ENCODE measurements at regions not wholly inside any gene's neighbourhood (a gene's known extent, or its start where the extent isn't known, plus 50 kb on each side); places are given as distances from the start of the nearest gene placed in this dataset.

DNA sequence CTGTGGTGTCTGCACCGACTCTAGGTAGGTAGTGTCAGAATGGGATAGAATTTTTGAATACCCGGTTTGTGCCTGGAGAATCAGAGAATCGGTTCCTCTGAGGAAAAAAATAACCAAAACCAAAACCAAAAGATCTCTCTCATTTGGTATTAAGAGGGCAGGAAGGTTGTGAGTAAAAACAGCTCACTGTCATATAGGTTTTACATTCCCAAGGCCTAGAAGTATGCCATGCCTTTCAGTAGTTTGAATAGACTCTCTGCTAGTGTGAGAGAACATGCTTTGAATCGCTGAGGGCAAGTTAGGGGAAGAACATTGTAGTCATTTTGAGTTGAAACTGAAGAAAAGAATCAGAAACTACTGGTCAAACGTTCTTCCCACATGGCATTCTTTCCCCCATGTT is 411.4 kb upstream of the CD180 start:
- peaks cover under 1% of the 10 kb centered on the region for H3K9me3 Mint-ChIP-seq
- no peaks in the 10 kb centered on the region for H3K36me3 Mint-ChIP-seq (ENCODE audit: low read depth)
- no peak for ATAC-seq (ENCODE audit: low read depth)
- no peak for DNase-seq
- H3K27me3 Mint-ChIP-seq, result peaks cover 8% of the 10 kb centered on the region
- TF ChIP-seq, protein P1, sequence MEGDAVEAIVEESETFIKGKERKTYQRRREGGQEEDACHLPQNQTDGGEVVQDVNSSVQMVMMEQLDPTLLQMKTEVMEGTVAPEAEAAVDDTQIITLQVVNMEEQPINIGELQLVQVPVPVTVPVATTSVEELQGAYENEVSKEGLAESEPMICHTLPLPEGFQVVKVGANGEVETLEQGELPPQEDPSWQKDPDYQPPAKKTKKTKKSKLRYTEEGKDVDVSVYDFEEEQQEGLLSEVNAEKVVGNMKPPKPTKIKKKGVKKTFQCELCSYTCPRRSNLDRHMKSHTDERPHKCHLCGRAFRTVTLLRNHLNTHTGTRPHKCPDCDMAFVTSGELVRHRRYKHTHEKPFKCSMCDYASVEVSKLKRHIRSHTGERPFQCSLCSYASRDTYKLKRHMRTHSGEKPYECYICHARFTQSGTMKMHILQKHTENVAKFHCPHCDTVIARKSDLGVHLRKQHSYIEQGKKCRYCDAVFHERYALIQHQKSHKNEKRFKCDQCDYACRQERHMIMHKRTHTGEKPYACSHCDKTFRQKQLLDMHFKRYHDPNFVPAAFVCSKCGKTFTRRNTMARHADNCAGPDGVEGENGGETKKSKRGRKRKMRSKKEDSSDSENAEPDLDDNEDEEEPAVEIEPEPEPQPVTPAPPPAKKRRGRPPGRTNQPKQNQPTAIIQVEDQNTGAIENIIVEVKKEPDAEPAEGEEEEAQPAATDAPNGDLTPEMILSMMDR (IDR thresholded peaks at IDR 0.05), result no peak
- H3K4me1 Mint-ChIP-seq, result no peaks in the 10 kb centered on the region
- H3K4me3 Mint-ChIP-seq, result no peak overlapping the region
- intact Hi-C loops (cut with micrococcal nuclease), result no loop called here
- ChIA-PET POLR2A (no interaction called here), CTCF (no interaction called here)
- no peak overlapping the region for H3K27ac Mint-ChIP-seq

DNA sequence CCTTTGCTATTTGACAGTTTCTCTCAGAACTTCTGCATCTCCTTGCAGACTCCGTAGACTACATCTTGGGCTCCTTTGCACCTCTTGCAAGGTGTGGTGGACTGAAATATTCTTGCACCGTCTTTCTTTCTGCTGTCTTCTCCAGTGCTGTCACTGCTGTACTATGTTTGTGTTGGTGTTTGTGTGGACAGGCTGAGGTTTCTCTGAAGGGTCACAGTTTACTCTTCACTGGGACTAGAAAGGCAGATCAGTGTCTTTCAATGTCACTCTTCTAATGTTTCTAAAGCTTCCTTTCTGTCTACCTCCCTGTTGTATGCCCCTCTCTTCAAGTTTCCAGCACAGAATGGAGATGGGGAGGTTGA is 410.0 kb upstream of the CD180 start:
- CTCF ChIA-PET, result no interaction called here
- Mint-ChIP-seq H3K36me3 (ENCODE audit: low read depth) (no peaks in the 10 kb centered on the region), H3K27me3 (peaks cover 8% of the 10 kb centered on the region), H3K9me3 (peaks cover 7% of the 10 kb centered on the region), H3K4me3 (no peak overlapping the region), H3K4me1 (no peaks in the 10 kb centered on the region), H3K27ac (no peak overlapping the region)
- POLR2A ChIA-PET, result no interaction called here
- TF ChIP-seq, protein P1 (IDR thresholded peaks at IDR 0.05), result no peak
- DNase-seq (no peak), ATAC-seq (ENCODE audit: low read depth) (no peak)
- intact Hi-C loops (cut with micrococcal nuclease), result no loop called here

DNA sequence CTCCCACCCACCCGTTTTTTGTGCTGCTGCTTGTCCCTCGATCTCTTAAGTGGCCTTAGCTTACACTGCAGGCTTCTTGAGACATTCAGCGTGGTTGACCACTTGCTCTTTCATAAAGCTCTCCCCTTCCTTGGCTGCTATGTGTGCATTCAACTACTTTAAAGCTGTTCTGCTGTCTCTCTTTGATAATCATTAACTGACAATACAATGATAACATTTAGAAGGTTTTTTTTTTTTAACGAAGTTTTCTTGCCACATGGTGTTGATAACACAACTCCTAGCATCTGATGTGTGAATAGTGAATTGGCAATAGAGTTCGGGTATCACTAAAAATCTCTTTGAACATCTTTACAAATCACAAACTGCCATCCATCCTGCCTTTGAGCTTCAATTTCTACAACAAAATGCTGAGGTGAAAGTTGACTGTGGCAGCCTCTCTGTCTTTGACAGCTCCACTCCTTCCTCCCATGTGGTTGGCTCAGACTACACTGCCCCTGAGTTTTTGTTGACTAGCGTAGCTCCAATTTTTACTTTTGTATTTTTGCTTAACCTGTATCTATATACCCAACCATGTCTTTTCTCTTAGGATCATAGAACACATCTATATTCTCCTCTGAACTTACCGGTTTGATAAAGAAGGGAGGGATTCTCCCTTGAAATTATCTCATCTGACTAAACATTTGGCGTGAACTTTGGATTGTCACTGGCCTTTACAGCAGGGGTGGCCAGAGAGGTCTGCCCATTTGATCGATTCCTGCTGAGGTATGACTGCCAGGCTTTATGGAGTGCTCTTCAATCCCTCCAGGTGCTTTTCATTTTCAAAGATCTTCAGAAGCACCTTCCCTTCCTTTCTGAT is 409.4 kb upstream of the CD180 start:
- TF ChIP-seq, protein P1 (IDR thresholded peaks at IDR 0.05), result no peak
- no peaks in the 10 kb centered on the region for H3K4me1 Mint-ChIP-seq
- intact Hi-C loops (cut with micrococcal nuclease), result no loop called here
- H3K4me3 Mint-ChIP-seq, result no peak overlapping the region
- H3K27me3 Mint-ChIP-seq, result peaks cover 8% of the 10 kb centered on the region
- ChIA-PET CTCF (no interaction called here), POLR2A (no interaction called here)
- ATAC-seq (ENCODE audit: low read depth) (no peak), DNase-seq (no peak)
- no peak overlapping the region for H3K27ac Mint-ChIP-seq
- H3K36me3 Mint-ChIP-seq (ENCODE audit: low read depth), result no peaks in the 10 kb centered on the region
- peaks cover 9% of the 10 kb centered on the region for H3K9me3 Mint-ChIP-seq

DNA sequence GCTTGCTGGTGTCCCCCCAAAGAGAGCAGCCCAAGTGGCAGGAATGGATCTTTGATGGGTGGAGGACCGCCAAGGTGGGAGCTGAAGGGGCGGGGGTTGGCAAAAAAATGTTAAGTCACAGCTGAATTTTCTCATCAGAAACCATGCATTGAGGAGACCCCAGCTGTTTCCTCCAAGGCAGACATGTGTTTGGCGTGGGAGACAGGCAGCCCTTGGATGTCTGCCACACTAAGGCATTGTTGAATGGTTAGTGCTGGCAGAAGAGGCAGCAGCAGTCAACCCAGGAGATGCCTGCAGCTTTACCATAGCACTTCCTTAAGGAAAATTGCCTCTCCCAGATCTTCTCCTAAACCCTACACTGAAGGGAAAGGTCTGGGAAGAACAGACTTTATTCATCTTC is 394.9 kb upstream of the CD180 start:
- H3K4me3 Mint-ChIP-seq, result no peak overlapping the region
- intact Hi-C loops (cut with micrococcal nuclease), result no loop called here
- H3K27ac Mint-ChIP-seq, result no peak overlapping the region
- no peaks in the 10 kb centered on the region for H3K36me3 Mint-ChIP-seq (ENCODE audit: low read depth)
- no peaks in the 10 kb centered on the region for H3K4me1 Mint-ChIP-seq
- TF ChIP-seq, protein P1 (IDR thresholded peaks at IDR 0.05), result no peak
- H3K9me3 Mint-ChIP-seq, result peaks cover 2% of the 10 kb centered on the region
- POLR2A ChIA-PET, result no interaction called here
- DNase-seq (no peak), ATAC-seq (ENCODE audit: low read depth) (no peak)
- H3K27me3 Mint-ChIP-seq, result no peaks in the 10 kb centered on the region
- CTCF ChIA-PET, result no interaction called here

- no peaks in the 10 kb centered on the region for H3K27me3 Mint-ChIP-seq
- ATAC-seq (ENCODE audit: low read depth) (no peak), DNase-seq (no peak)
- H3K9me3 Mint-ChIP-seq, result peaks cover under 1% of the 10 kb centered on the region
- intact Hi-C loops (cut with micrococcal nuclease), result no loop called here
- no peak overlapping the region for H3K4me3 Mint-ChIP-seq
- CTCF ChIA-PET, result no interaction called here
- H3K27ac Mint-ChIP-seq, result no peak overlapping the region
- TF ChIP-seq, protein P1 (IDR thresholded peaks at IDR 0.05), result no peak
- no peaks in the 10 kb centered on the region for H3K36me3 Mint-ChIP-seq (ENCODE audit: low read depth)
- POLR2A ChIA-PET, result no interaction called here
- no peaks in the 10 kb centered on the region for H3K4me1 Mint-ChIP-seq
Measured at GRCh38 chr5:67588389-67588788, 391.8 kb upstream of the CD180 start.

All from activated B cell treated with CpG ODN at 0.5 μM for 24 hours (primary cell).